ENCODE measurements at regions not wholly inside any gene's neighbourhood (a gene's known extent, or its start where the extent isn't known, plus 50 kb on each side); places are given as distances from the start of the nearest gene placed in this dataset.

DNA sequence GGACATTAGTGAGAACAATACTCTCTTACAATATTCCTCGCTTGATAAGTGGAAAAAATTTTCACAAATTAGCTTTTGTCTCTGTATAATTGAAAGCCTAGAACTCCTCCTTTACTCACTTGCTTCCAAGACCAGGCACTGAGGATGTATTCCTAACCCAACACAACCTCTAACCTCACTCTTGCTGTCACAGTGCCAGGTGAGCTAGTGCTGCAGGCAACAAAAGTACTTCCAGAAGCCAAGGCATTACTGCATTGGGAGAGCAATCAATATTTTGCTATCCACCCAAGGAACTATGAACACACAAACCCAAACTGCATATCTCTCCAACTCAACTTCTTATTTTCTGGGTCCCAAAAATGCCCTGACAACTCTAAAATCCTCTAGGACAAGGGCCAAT is 1081.0 kb downstream of the VRK1 start:
- Histone ChIP-seq H3K27me3 (ENCODE audit: control insufficient read depth in 3 of 3, insufficient read depth in 3 of 3, low read length in 3 of 3) (peaks cover 0 to 2% (median 0%) of the 10 kb centered on the region in 3 donors), H3K36me3 (ENCODE audit: control insufficient read depth in 3 of 3, insufficient read depth in 3 of 3, low read length in 3 of 3) (no peaks in the 10 kb centered on the region), H3K9ac (ENCODE audit: low read depth in 1 of 3, low read length in 3 of 3) (peak overlapping the region in 1 of 3 donors; percentile 28), H3K27ac (ENCODE audit: low read depth, low read length) (no peak overlapping the region), H3K4me3 (ENCODE audit: low read length in 3 of 3) (no peak overlapping the region), H3K4me1 (ENCODE audit: control insufficient read depth in 3 of 3, insufficient read depth in 3 of 3, low read length in 3 of 3) (no peaks in the 10 kb centered on the region), H3K9me3 (ENCODE audit: control insufficient read depth in 3 of 3, low read length in 3 of 3) (no peaks in the 10 kb centered on the region)

GRCh38 chr14:97878727-97879126 is 1081.5 kb downstream of the VRK1 start:
- Histone ChIP-seq H3K4me3 (ENCODE audit: low read length in 3 of 3) (no peak overlapping the region), H3K4me1 (ENCODE audit: control insufficient read depth in 3 of 3, insufficient read depth in 3 of 3, low read length in 3 of 3) (no peaks in the 10 kb centered on the region), H3K9me3 (ENCODE audit: control insufficient read depth in 3 of 3, low read length in 3 of 3) (no peaks in the 10 kb centered on the region), H3K9ac (ENCODE audit: low read depth in 1 of 3, low read length in 3 of 3) (no peak overlapping the region), H3K27ac (ENCODE audit: low read depth, low read length) (no peak overlapping the region), H3K36me3 (ENCODE audit: control insufficient read depth in 3 of 3, insufficient read depth in 3 of 3, low read length in 3 of 3) (no peaks in the 10 kb centered on the region), H3K27me3 (ENCODE audit: control insufficient read depth in 3 of 3, insufficient read depth in 3 of 3, low read length in 3 of 3) (peaks cover 0 to 2% (median 0%) of the 10 kb centered on the region in 3 donors)

DNA sequence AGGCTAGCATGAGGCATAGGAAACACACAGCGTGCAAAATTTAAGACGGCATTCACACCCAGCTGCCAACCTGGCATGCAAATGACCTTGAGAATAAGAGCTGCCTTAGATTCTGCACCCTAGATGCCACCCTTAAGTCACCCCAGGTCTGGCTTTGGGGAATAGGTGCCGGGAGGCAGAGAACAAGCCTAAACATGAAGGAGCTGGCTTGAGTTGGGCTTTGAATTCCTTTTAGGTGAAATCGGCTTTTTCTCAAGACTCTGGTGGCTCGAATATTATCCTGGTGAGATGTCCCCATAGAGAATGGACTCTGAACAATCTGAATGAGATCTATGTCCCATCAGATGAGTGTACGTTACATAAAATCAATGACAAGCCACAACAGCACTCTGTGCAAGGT is 1090.5 kb downstream of the VRK1 start:
- Histone ChIP-seq H3K27me3 (ENCODE audit: control insufficient read depth in 3 of 3, insufficient read depth in 3 of 3, low read length in 3 of 3) (no peaks in the 10 kb centered on the region), H3K36me3 (ENCODE audit: control insufficient read depth in 3 of 3, insufficient read depth in 3 of 3, low read length in 3 of 3) (no peaks in the 10 kb centered on the region), H3K4me3 (ENCODE audit: low read length in 3 of 3) (no peak overlapping the region), H3K4me1 (ENCODE audit: control insufficient read depth in 3 of 3, insufficient read depth in 3 of 3, low read length in 3 of 3) (no peaks in the 10 kb centered on the region), H3K9ac (ENCODE audit: low read depth in 1 of 3, low read length in 3 of 3) (no peak overlapping the region), H3K9me3 (ENCODE audit: control insufficient read depth in 3 of 3, low read length in 3 of 3) (no peaks in the 10 kb centered on the region), H3K27ac (ENCODE audit: low read depth, low read length) (no peak overlapping the region)

GRCh38 chr14:97888331-97888730 is 1091.1 kb downstream of the VRK1 start:
- Histone ChIP-seq H3K27me3 (ENCODE audit: control insufficient read depth in 3 of 3, insufficient read depth in 3 of 3, low read length in 3 of 3) (no peaks in the 10 kb centered on the region), H3K4me1 (ENCODE audit: control insufficient read depth in 3 of 3, insufficient read depth in 3 of 3, low read length in 3 of 3) (no peaks in the 10 kb centered on the region), H3K36me3 (ENCODE audit: control insufficient read depth in 3 of 3, insufficient read depth in 3 of 3, low read length in 3 of 3) (no peaks in the 10 kb centered on the region), H3K27ac (ENCODE audit: low read depth, low read length) (no peak overlapping the region), H3K4me3 (ENCODE audit: low read length in 3 of 3) (no peak overlapping the region), H3K9ac (ENCODE audit: low read depth in 1 of 3, low read length in 3 of 3) (no peak overlapping the region), H3K9me3 (ENCODE audit: control insufficient read depth in 3 of 3, low read length in 3 of 3) (no peaks in the 10 kb centered on the region)

DNA sequence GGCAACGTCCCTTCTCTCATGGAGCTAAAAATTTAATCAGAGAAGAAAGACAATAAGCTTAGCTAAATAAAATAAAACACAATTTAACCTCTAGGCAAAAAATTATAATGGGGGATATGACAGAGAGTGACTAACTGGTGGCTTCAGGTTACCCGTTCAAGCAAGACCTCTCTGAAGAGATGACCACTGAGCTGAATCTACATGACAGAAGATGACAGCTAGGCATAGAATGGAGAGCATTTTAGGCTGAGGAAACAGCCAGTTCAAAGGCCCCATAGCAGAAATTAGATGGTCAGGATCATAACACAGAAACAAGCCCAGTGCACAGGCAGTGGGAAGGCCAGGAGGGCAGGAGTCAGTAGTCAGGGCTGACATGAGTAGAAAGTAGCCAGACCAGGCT is 1094.3 kb downstream of the VRK1 start:
- Histone ChIP-seq H3K9me3 (ENCODE audit: control insufficient read depth in 3 of 3, low read length in 3 of 3) (no peaks in the 10 kb centered on the region), H3K36me3 (ENCODE audit: control insufficient read depth in 3 of 3, insufficient read depth in 3 of 3, low read length in 3 of 3) (no peaks in the 10 kb centered on the region), H3K4me3 (ENCODE audit: low read length in 3 of 3) (no peak overlapping the region), H3K9ac (ENCODE audit: low read depth in 1 of 3, low read length in 3 of 3) (no peak overlapping the region), H3K27ac (ENCODE audit: low read depth, low read length) (no peak overlapping the region), H3K4me1 (ENCODE audit: control insufficient read depth in 3 of 3, insufficient read depth in 3 of 3, low read length in 3 of 3) (no peaks in the 10 kb centered on the region), H3K27me3 (ENCODE audit: control insufficient read depth in 3 of 3, insufficient read depth in 3 of 3, low read length in 3 of 3) (no peaks in the 10 kb centered on the region)

- Histone ChIP-seq H3K36me3 (ENCODE audit: control insufficient read depth in 3 of 3, insufficient read depth in 3 of 3, low read length in 3 of 3) (no peaks in the 10 kb centered on the region), H3K9ac (ENCODE audit: low read depth in 1 of 3, low read length in 3 of 3) (no peak overlapping the region), H3K4me3 (ENCODE audit: low read length in 3 of 3) (no peak overlapping the region), H3K27ac (ENCODE audit: low read depth, low read length) (no peak overlapping the region), H3K9me3 (ENCODE audit: control insufficient read depth in 3 of 3, low read length in 3 of 3) (no peaks in the 10 kb centered on the region), H3K27me3 (ENCODE audit: control insufficient read depth in 3 of 3, insufficient read depth in 3 of 3, low read length in 3 of 3) (no peaks in the 10 kb centered on the region), H3K4me1 (ENCODE audit: control insufficient read depth in 3 of 3, insufficient read depth in 3 of 3, low read length in 3 of 3) (no peaks in the 10 kb centered on the region)
These were observed 1097.4 kb downstream of the VRK1 start for GRCh38 chr14:97894552-97894951.

DNA sequence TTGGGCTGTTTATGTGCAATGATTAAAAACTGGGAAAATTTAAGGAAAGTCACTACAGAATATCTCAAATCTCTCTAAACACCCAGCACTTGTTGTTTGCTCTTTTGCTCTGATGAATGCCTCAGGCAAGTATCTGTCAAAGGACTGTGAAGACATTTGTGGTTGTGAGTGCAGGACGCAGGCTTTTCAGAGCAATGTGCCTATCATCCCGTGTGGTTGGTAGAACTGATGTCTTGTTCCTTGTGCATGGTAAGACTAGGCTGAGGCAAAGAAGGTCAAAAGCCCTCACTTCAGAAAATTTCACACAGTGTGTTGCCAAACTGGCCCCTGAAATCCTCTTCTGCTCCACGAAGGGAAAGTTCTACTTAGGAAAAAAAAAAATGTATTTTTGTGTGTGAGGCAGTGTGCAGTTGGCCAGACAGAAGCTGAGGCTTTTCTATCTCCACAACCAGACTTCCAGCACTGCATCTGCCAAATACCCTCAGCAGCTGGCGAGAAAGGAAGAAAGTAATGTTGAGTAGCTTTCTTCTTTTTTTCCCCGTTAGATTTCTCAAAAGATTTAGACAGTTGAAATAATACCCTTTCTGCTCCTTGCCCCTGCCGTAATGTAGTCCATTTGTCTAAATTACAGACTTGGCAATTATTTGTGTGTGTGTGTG is 1103.1 kb downstream of the VRK1 start:
- H3K4me1 ChIP-seq (ENCODE audit: control insufficient read depth in 3 of 3, insufficient read depth in 3 of 3, low read length in 3 of 3), result no peaks in the 10 kb centered on the region
- no peak overlapping the region for H3K9ac ChIP-seq (ENCODE audit: low read depth in 1 of 3, low read length in 3 of 3)
- no peaks in the 10 kb centered on the region for H3K9me3 ChIP-seq (ENCODE audit: control insufficient read depth in 3 of 3, low read length in 3 of 3)
- no peak overlapping the region for H3K4me3 ChIP-seq (ENCODE audit: low read length in 3 of 3)
- no peaks in the 10 kb centered on the region for H3K36me3 ChIP-seq (ENCODE audit: control insufficient read depth in 3 of 3, insufficient read depth in 3 of 3, low read length in 3 of 3)
- H3K27me3 ChIP-seq (ENCODE audit: control insufficient read depth in 3 of 3, insufficient read depth in 3 of 3, low read length in 3 of 3), result no peaks in the 10 kb centered on the region
- H3K27ac ChIP-seq (ENCODE audit: low read depth, low read length), result no peak overlapping the region

DNA sequence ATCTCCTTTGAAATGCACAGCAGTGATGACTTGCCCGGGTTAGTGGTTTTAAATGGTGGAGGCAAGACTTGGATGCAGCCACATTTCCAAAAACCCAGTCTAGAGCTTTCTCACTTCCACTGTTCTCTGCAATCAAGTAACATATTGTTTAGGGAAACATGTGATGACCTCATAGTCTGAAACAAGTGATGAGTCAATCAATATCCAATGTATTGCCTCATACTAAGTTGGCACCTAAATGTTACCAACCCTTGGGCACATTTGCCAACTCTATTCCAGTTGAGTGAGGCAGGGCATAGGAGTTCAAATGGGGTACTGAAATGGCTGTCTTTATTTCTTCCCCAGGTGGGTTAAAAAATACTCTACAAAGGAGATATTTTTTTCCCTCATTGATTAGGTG is 1105.4 kb downstream of the VRK1 start:
- no peaks in the 10 kb centered on the region for H3K4me1 ChIP-seq (ENCODE audit: control insufficient read depth in 3 of 3, insufficient read depth in 3 of 3, low read length in 3 of 3)
- no peak overlapping the region for H3K27ac ChIP-seq (ENCODE audit: low read depth, low read length)
- no peaks in the 10 kb centered on the region for H3K36me3 ChIP-seq (ENCODE audit: control insufficient read depth in 3 of 3, insufficient read depth in 3 of 3, low read length in 3 of 3)
- no peak overlapping the region for H3K4me3 ChIP-seq (ENCODE audit: low read length in 3 of 3)
- H3K27me3 ChIP-seq (ENCODE audit: control insufficient read depth in 3 of 3, insufficient read depth in 3 of 3, low read length in 3 of 3), result no peaks in the 10 kb centered on the region
- no peak overlapping the region for H3K9ac ChIP-seq (ENCODE audit: low read depth in 1 of 3, low read length in 3 of 3)
- no peaks in the 10 kb centered on the region for H3K9me3 ChIP-seq (ENCODE audit: control insufficient read depth in 3 of 3, low read length in 3 of 3)

DNA sequence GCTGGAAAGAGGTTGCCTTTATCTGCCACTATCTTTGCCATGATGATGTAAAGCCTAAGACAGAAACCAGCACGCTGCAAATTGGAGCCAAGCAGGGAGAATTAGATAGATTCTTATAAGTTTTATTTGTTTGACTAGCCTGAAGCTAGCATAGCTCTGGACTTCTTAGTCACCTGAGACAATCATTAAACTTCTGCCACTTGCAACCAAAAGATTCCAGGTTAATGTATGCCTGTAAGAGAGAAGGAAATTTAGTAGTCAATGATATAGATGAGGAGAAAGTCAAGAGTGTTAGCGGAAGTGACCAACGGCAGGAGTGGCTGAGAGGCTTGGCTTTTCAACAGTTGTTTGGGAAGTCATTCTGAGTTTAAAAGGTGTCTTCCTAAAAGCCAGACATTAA is 1106.6 kb downstream of the VRK1 start:
- H3K36me3 ChIP-seq (ENCODE audit: control insufficient read depth in 3 of 3, insufficient read depth in 3 of 3, low read length in 3 of 3), result no peaks in the 10 kb centered on the region
- H3K9me3 ChIP-seq (ENCODE audit: control insufficient read depth in 3 of 3, low read length in 3 of 3), result peaks cover 0 to 8% (median 0%) of the 10 kb centered on the region in 3 donors
- no peak overlapping the region for H3K4me3 ChIP-seq (ENCODE audit: low read length in 3 of 3)
- no peaks in the 10 kb centered on the region for H3K27me3 ChIP-seq (ENCODE audit: control insufficient read depth in 3 of 3, insufficient read depth in 3 of 3, low read length in 3 of 3)
- no peak overlapping the region for H3K9ac ChIP-seq (ENCODE audit: low read depth in 1 of 3, low read length in 3 of 3)
- H3K4me1 ChIP-seq (ENCODE audit: control insufficient read depth in 3 of 3, insufficient read depth in 3 of 3, low read length in 3 of 3), result no peaks in the 10 kb centered on the region
- no peak overlapping the region for H3K27ac ChIP-seq (ENCODE audit: low read depth, low read length)

GRCh38 chr14:97912217-97912616 is 1115.0 kb downstream of the VRK1 start:
- no peak overlapping the region for H3K9ac ChIP-seq (ENCODE audit: low read depth in 1 of 3, low read length in 3 of 3)
- H3K4me1 ChIP-seq (ENCODE audit: control insufficient read depth in 3 of 3, insufficient read depth in 3 of 3, low read length in 3 of 3), result no peaks in the 10 kb centered on the region
- no peaks in the 10 kb centered on the region for H3K27me3 ChIP-seq (ENCODE audit: control insufficient read depth in 3 of 3, insufficient read depth in 3 of 3, low read length in 3 of 3)
- peaks cover 0 to 8% (median 0%) of the 10 kb centered on the region in 3 donors for H3K9me3 ChIP-seq (ENCODE audit: control insufficient read depth in 3 of 3, low read length in 3 of 3)
- H3K27ac ChIP-seq (ENCODE audit: low read depth, low read length), result no peak overlapping the region
- no peaks in the 10 kb centered on the region for H3K36me3 ChIP-seq (ENCODE audit: control insufficient read depth in 3 of 3, insufficient read depth in 3 of 3, low read length in 3 of 3)
- H3K4me3 ChIP-seq (ENCODE audit: low read length in 3 of 3), result no peak overlapping the region

Measured in skeletal muscle tissue (tissue), 3 donors.